ENCODE measurements at regions not wholly inside any gene's neighbourhood (a gene's known extent, or its start where the extent isn't known, plus 50 kb on each side); places are given as distances from the start of the nearest gene placed in this dataset.
"Not testable (repeated sequence)": the region's sequence is repeated elsewhere in the genome, so short reads cannot be mapped to it uniquely, and the experiment has no call there.

DNA sequence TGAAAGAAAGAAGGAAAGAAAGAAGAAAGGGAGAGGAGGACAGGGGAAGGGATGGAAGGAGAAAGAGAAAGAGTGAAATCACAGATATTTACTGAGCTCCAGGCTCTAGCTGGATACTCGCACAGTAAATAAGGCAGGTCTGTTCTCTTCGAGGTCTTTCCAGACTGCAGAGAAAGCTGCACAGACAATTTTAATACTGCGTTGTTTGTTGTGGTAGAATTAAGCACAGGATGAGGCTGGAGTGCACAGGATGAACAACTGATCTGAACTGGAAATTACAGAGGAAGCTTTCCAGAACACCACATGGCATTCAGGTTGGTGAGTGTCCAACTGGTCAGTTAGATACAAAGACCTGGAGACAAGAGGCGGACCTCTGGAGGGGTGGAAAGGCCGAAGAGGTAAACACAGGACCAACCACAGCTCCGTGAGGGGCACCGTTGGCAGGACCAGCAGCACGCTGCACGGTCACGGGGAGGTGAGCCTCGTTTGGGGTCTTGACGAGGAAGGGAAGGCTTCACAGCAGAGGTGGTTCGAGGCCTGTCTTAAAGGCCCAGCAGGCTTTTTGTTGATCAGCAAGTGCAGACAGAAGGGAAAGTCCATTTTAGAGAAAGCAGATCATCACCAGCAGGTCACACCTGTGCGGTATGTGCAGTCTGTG, 121.7 kb downstream of the ATP6V0E2 start:
- not testable (repeated sequence) for DNase-seq

DNA sequence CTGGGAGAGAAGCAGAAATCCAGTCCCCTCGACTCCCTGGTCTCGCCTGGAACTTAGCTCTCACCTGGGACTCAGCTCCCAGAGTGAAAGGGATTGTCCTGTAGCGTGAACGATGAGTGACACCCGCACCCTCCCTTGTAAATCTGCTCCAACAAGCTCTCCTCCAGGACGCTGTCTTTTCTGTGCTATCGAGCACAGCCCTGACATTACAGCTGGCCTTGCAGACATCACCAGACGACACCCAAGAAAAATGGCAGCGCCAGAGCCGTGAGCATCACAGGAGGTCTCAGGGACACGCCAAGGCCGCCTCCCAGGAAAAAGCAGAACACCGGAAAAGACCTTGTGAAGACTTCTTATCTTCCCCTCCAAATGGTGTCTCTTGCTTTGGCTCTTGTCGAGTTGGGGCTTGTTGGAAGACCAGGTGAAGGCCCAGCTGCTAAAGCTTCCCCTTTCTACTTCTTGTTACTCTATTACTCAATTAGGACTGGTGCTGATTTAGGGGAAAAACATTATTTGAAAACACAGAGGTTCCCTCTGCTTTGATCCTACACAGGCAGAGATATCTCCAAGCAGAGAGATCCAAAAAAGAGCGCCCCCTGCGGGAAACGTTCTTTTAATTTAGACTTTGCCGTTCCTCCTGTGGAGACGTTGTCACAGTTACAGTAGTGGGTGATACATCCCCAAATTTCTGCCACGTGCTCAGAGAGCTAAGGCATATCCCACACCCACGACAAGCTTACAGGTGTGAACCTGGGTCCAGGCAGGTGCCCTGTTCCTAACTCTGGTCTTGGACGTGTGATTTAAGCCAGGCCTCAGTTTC, 127.2 kb downstream of the ATP6V0E2 start:
- DNase-seq = not testable (repeated sequence)

DNA sequence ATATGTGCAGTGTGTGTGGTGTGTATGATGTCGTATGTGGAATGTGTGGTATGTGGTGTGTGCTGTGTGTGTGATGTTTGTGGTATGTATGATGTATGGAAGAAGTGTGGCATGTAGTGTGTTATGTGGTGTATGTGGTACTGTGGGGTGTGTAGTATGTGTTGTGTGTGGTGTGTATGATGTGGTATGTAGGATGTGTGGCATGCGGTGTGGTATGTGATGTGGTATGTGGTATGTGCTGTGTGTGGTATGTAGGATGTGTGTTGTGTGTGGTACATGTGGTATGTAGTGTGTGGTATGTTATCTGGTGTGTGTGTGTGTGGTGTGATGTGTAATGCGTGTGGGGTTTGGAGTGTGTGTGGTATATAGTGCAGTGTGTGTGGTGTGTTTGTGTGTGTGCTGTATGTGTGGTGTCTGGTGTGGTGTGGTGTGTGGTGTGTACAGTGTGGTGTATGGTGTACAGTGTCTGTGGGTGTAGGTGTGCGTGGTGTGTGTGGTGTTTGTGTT, 129.6 kb downstream of the ATP6V0E2 start:
- no peak for DNase-seq

- DNase-seq = not testable (repeated sequence)
These were observed 130.2 kb downstream of the ATP6V0E2 start for GRCh38 chr7:150003973-150004372.

DNA sequence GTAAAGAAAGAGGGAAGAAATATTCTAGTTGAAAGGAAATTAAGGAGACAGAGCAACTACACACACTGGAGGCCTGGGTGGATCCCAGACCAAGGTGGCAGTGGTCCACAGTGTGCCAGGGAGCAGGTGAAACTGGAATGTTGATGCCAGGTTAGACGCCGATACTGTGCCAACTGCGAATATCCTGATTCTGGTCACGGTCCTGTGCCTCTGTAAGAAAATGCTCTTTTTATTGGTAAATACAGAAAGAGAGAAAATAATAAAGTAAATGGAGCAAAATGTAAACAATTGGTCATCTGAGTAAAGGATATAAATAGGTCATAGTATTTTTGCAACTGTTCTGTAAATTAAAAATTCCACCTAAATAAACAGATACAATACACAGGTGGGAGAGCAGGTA, 131.1 kb downstream of the ATP6V0E2 start:
- not testable (repeated sequence) for DNase-seq

GRCh38 chr7:150009620-150010303, 136.0 kb downstream of the ATP6V0E2 start:
- not testable (repeated sequence) for DNase-seq

GRCh38 chr7:150016651-150017189, 143.0 kb downstream of the ATP6V0E2 start:
- DNase-seq = not testable (repeated sequence)

GRCh38 chr7:150020210-150020609, 146.4 kb downstream of the ATP6V0E2 start:
- DNase-seq = not testable (repeated sequence)

- DNase-seq = not testable (repeated sequence)
These were observed 151.1 kb downstream of the ATP6V0E2 start for GRCh38 chr7:150024550-150025490.

DNA sequence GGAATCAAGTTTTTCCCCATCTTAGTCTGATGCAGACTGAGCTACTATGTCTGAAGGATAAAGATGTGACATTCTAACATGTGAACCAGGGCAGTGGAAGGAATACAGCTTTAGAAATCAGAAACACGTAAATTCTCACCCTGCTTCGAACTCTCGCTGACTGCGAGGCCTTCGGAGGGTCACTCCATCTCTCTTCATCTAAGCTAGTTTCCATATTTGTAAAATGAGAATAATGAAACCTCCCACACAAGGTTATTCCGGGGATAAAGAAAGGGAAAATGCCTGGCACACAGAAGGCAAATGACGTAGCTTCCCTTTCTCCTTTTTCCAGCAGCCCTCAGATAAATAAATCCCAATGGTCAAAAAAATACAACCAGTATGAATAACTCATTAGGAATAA, 152.0 kb downstream of the ATP6V0E2 start:
- not testable (repeated sequence) for DNase-seq

GRCh38 chr7:150028344-150029012, 154.7 kb downstream of the ATP6V0E2 start:
- not testable (repeated sequence) for DNase-seq

DNA sequence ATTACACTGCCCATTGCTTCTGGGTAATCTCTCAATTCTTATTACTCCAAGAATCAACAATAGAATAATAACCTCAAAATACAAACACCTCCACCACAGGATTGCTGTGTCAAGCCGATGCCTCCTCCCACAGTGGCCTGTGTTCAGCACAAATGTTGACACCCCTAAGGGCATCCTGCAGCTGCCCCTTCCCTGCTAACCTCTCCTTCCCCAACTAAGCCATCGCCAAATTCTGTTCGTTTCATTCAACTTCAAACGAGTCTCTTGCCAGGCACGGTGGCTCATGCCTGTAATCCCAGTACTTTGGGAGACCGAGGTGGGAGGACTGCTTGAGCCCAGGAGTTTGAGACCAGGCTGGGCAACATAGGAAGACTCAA, 155.2 kb downstream of the ATP6V0E2 start:
- not testable (repeated sequence) for DNase-seq

- DNase-seq = not testable (repeated sequence)
These were observed 158.0 kb downstream of the ATP6V0E2 start for GRCh38 chr7:150031733-150032132.

- not testable (repeated sequence) for DNase-seq
These were observed 159.9 kb downstream of the ATP6V0E2 start for GRCh38 chr7:150033711-150034110.

DNA sequence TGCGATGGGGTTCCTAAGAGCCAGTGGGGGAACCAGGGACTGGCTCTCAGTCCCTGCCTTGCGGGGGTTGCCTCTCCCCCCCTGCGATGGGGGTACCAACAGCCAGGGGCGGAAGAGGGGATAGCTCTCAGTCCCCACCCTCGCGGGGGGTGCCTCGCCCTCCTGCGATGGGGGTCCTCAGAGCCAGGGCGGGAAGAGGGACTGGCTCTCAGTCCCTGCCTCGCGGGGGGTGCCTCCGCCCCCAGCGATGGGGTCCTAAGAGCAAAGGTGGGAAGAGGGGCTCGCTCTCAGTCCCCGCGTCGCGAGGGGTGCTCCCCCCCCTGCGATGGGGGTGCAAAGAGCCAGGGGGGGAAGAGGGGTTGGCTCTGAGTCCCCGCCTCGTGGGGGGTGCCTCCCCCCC, 162.0 kb downstream of the ATP6V0E2 start:
- DNase-seq = not testable (repeated sequence)

DNA sequence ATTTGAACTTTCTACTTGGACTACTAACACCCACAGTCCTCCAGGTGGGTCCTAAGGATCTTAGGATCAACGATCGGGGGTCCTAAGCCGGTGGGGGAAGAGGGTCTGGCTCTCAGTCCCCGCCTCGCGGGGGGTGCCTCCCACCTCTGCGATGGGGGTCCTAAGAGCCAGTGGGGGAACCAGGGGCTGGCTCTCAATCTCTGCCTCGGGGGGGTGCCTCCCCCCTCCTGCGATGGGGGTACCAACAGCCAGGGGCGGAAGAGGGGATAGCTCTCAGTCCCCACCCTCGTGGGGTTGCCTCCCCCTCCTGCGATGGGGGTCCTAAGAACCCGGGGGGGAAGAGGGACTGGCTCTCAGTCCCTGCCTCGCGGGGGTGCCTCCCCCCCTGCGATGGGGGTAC, 165.3 kb downstream of the ATP6V0E2 start:
- DNase-seq = not testable (repeated sequence)

GRCh38 chr7:150042281-150042680, 168.5 kb downstream of the ATP6V0E2 start:
- not testable (repeated sequence) for DNase-seq

GRCh38 chr7:150044771-150045170, 171.0 kb downstream of the ATP6V0E2 start:
- not testable (repeated sequence) for DNase-seq

DNA sequence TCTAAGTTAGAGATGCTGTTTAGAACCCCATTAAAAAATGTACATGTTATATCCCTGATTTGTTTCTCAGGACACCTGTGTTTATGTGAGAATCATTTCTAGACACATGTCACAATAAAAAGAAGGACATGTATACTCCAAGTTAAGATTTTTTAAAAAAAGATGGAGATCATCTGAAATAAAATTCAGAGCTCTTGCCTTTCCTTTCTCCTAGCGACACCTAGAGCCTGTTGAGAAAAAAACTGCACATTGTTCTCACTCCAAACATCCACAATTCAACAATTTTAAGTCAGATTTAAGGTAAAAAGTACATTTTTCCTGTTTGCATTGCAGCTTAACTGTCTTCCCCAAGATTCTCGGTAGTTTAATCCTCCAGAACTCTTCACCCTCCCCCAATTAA, 171.8 kb downstream of the ATP6V0E2 start:
- peak in 1 of 58 donors; percentile 13 for DNase-seq

All from anterior cingulate cortex (tissue), 58 donors.